Erythroblast (primary cell): ENCODE measurements at regions not wholly inside any gene's neighbourhood (a gene's known extent, or its start where the extent isn't known, plus 50 kb on each side); places are given as distances from the start of the nearest gene placed in this dataset.

Experiments used
- GATA1 ChIP-seq: IDR thresholded peaks from 2 replicates; pipeline ENCODE4 v1.6.1; 2011; ENCODE audit warnings: low read depth, mild to moderate bottlenecking, control low read depth, low read length, moderate library complexity
- POLR2A ChIP-seq: IDR thresholded peaks from 2 replicates; pipeline ENCODE4 v1.6.1; 2011; ENCODE audit warnings: mild to moderate bottlenecking, low read length

DNA sequence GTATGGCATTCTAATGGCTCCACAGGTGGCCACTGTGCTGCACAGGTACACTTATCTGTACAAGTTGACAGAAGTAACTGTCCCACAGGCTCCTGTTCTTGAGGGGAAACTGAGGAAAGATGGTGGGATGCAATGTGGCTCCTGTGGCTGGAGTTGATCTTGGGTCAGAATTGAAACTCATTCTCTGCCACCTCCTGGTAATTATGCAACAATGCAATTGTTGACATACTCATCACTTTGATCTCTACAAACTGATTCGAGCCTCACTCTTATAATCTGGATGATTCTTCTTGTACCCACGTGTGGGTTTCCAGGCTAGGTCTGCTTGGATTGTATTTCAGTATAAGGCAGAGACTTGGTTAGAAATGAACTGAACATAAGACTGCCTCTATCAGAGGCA lies 148.8 kb downstream of the CCNG2 start:
- TF ChIP-seq POLR2A = no peak
- no peak for TF ChIP-seq GATA1
